ENCODE measurements at regions not wholly inside any gene's neighbourhood (a gene's known extent, or its start where the extent isn't known, plus 50 kb on each side); places are given as distances from the start of the nearest gene placed in this dataset.
"Not testable (repeated sequence)": the region's sequence is repeated elsewhere in the genome, so short reads cannot be mapped to it uniquely, and the experiment has no call there.

- DNase-seq, result no peak
- Histone ChIP-seq H3K4me1 (no peaks in the 10 kb centered on the region), H3K27me3 (ENCODE audit: low read depth) (no peaks in the 10 kb centered on the region), H3K9me3 (replicated peaks) (peaks cover 6% of the 10 kb centered on the region), H3K4me3 (no peak overlapping the region), H3K36me3 (no peaks in the 10 kb centered on the region), H3K27ac (replicated peaks) (no peak overlapping the region)
- intact Hi-C loops (cut with micrococcal nuclease), result no loop called here
- TF ChIP-seq CTCF (IDR thresholded peaks at IDR 0.05; ENCODE audit: borderline replicate concordance), result no peak
Measured at GRCh38 chr2:138066139-138066806, 102.0 kb downstream of the HNMT start.

- H3K27me3 ChIP-seq (ENCODE audit: low read depth), result no peaks in the 10 kb centered on the region
- TF ChIP-seq CTCF (IDR thresholded peaks at IDR 0.05; ENCODE audit: borderline replicate concordance), result no peak
- H3K27ac ChIP-seq (replicated peaks), result no peak overlapping the region
- peaks cover 6% of the 10 kb centered on the region for H3K9me3 ChIP-seq (replicated peaks)
- intact Hi-C loops (cut with micrococcal nuclease), result no loop called here
- DNase-seq, result no peak
- no peaks in the 10 kb centered on the region for H3K4me1 ChIP-seq
- no peaks in the 10 kb centered on the region for H3K36me3 ChIP-seq
- no peak overlapping the region for H3K4me3 ChIP-seq
Measured at GRCh38 chr2:138066841-138067240, 102.6 kb downstream of the HNMT start.

GRCh38 chr2:138068669-138069068, 104.4 kb downstream of the HNMT start:
- H3K27ac ChIP-seq (replicated peaks); H3K36me3 ChIP-seq; H3K4me1 ChIP-seq; H3K4me3 ChIP-seq; H3K9me3 ChIP-seq (replicated peaks); H3K27me3 ChIP-seq (ENCODE audit: low read depth); DNase-seq; intact Hi-C loops (cut with micrococcal nuclease): not testable (repeated sequence)

GRCh38 chr2:138071042-138071719, 106.9 kb downstream of the HNMT start:
- intact Hi-C loops (cut with micrococcal nuclease); DNase-seq; H3K4me3 ChIP-seq; H3K9me3 ChIP-seq (replicated peaks); H3K36me3 ChIP-seq; H3K4me1 ChIP-seq; H3K27ac ChIP-seq (replicated peaks); H3K27me3 ChIP-seq (ENCODE audit: low read depth): not testable (repeated sequence)

GRCh38 chr2:138071720-138072719, 107.7 kb downstream of the HNMT start:
- H3K27me3 ChIP-seq (ENCODE audit: low read depth), result no peaks in the 10 kb centered on the region
- no peak for TF ChIP-seq CTCF (IDR thresholded peaks at IDR 0.05; ENCODE audit: borderline replicate concordance)
- H3K27ac ChIP-seq (replicated peaks), result no peak overlapping the region
- no peak for DNase-seq
- no peaks in the 10 kb centered on the region for H3K36me3 ChIP-seq
- H3K9me3 ChIP-seq (replicated peaks), result no peaks in the 10 kb centered on the region
- intact Hi-C loops (cut with micrococcal nuclease), result no loop called here
- H3K4me3 ChIP-seq, result no peak overlapping the region
- no peaks in the 10 kb centered on the region for H3K4me1 ChIP-seq

- no peak for DNase-seq
- intact Hi-C loops (cut with micrococcal nuclease), result no loop called here
- Histone ChIP-seq H3K4me3 (no peak overlapping the region), H3K4me1 (no peaks in the 10 kb centered on the region), H3K27ac (replicated peaks) (no peak overlapping the region), H3K27me3 (ENCODE audit: low read depth) (no peaks in the 10 kb centered on the region), H3K9me3 (replicated peaks) (no peaks in the 10 kb centered on the region), H3K36me3 (no peaks in the 10 kb centered on the region)
- no peak for TF ChIP-seq CTCF (IDR thresholded peaks at IDR 0.05; ENCODE audit: borderline replicate concordance)
Measured at GRCh38 chr2:138078153-138078552, 113.9 kb downstream of the HNMT start.

Measured in left ventricle myocardium inferior (tissue), 1 donor.